Smooth muscle cell (in vitro differentiated cells): ENCODE measurements at regions not wholly inside any gene's neighbourhood (a gene's known extent, or its start where the extent isn't known, plus 50 kb on each side); places are given as distances from the start of the nearest gene placed in this dataset.
"Not testable (repeated sequence)": the region's sequence is repeated elsewhere in the genome, so short reads cannot be mapped to it uniquely, and the experiment has no call there.

Experiments used
- DNase-seq: peaks from one replicate; lab custom pipeline; 2025; ENCODE audit not compliant: unreplicated experiment; lab: John Stamatoyannopoulos, UW
- H2AFZ ChIP-seq: fragments of 200-600 bp; sonication (generic); 2 replicates; pipeline ENCODE4 v1.6.0; 2016; ENCODE audit warnings: antibody characterized with exemption, low read depth, mild to moderate bottlenecking
- H3F3A ChIP-seq: fragments of 200-600 bp; sonication (generic); 2 replicates; pipeline ENCODE4 v1.6.0; 2017; ENCODE audit warnings: antibody characterized with exemption, low read depth
- H3K27ac ChIP-seq: fragments of 200-600 bp; sonication (generic); 2 replicates; pipeline ENCODE4 v1.5.1; 2016; ENCODE audit warnings: low read depth, mild to moderate bottlenecking
- H3K27me3 ChIP-seq: fragments of 200-600 bp; sonication (generic); 2 replicates; pipeline ENCODE4 v1.6.1; 2016; ENCODE audit warnings: low read depth, mild to moderate bottlenecking
- H3K36me3 ChIP-seq: fragments of 200-600 bp; sonication (generic); 2 replicates; pipeline ENCODE4 v1.5.1; 2016; ENCODE audit warnings: low read depth
- H3K4me1 ChIP-seq: fragments of 200-600 bp; sonication (generic); 2 replicates; pipeline ENCODE4 v1.5.1; 2016; ENCODE audit warnings: low read depth
- H3K4me2 ChIP-seq: fragments of 200-600 bp; sonication (generic); 2 replicates; pipeline ENCODE4 v1.6.0; 2016; ENCODE audit warnings: mild to moderate bottlenecking
- H3K4me3 ChIP-seq: fragments of 200-600 bp; sonication (generic); 2 replicates; pipeline ENCODE4 v1.5.1; 2016; ENCODE audit warnings: mild to moderate bottlenecking
- H3K79me2 ChIP-seq: fragments of 200-600 bp; sonication (generic); 2 replicates; pipeline ENCODE4 v1.6.0; 2016; ENCODE audit warnings: low read depth, mild to moderate bottlenecking
- H3K9ac ChIP-seq: fragments of 200-600 bp; sonication (generic); 2 replicates; pipeline ENCODE4 v1.6.0; 2016; ENCODE audit warnings: low read depth
- H3K9me3 ChIP-seq: fragments of 200-600 bp; sonication (generic); replicated peaks from 2 replicates; pipeline ENCODE4 v1.5.1; 2016; ENCODE audit warnings: low read depth
- H4K20me1 ChIP-seq: fragments of 200-600 bp; sonication (generic); 2 replicates; pipeline ENCODE4 v1.6.0; 2016; ENCODE audit warnings: low read depth
- WGBS: methylation state at CpG from one replicate; pipeline ENCODE4 v1.1.7; 2016; ENCODE audit warnings: low lambda C conversion rate; 5-methylcytosine and 5-hydroxymethylcytosine counted together
- TF ChIP-seq, protein P1 (sequence below): fragments of 200-600 bp; sonication (generic); IDR thresholded peaks from 2 replicates; pipeline ENCODE4 v1.5.1; 2017; ENCODE audit warnings: borderline replicate concordance, mild to moderate bottlenecking, antibody characterized with exemption; ENCODE audit not compliant: insufficient read depth, poor library complexity, severe bottlenecking

DNA sequence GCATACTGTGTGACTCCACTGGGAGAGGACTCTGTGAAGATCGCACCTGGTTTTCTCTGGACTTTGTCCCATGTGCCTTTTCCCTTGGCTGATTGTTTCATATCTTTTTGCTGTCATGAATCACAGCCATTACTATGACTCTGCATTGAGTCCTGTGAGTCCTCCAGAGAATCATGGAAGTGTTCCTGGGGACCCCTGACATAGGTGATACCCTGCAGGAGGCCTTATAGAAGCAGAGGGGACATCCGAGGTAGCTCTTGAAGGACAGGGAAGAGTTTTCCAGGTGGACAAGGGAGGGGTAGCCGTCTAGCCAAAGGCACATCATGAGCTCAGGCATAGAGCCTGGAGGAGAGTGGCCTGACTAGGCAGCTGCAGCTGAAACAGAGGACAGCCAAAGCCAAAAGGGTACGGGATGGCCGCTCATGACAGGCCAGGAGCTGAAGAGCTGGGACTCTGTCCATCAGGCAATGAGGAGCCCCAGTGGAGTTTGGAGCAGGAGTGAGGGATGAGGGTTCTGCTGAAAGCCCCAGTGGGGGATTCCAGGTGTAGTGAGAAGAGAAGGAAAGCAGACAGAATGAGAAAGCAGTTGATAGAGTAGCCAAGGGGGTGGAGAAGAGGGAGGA, 86.6 kb upstream of the TOX2 start:
- H3F3A ChIP-seq = no peaks in the 10 kb centered on the region
- H3K9me3 ChIP-seq = no peaks in the 10 kb centered on the region
- WGBS = 83% methylated on average over 5 of the region's 5 CpGs
- H3K79me2 ChIP-seq = no peaks in the 10 kb centered on the region
- no peaks in the 10 kb centered on the region for H4K20me1 ChIP-seq
- no peak overlapping the region for H3K27ac ChIP-seq
- H3K4me2 ChIP-seq = no peak overlapping the region
- no peak for DNase-seq
- H3K9ac ChIP-seq = no peak overlapping the region
- H3K36me3 ChIP-seq = no peaks in the 10 kb centered on the region
- H3K27me3 ChIP-seq = peaks cover 34% of the 10 kb centered on the region
- H2AFZ ChIP-seq = no peak overlapping the region
- H3K4me3 ChIP-seq = no peak overlapping the region
- TF ChIP-seq, protein P1, sequence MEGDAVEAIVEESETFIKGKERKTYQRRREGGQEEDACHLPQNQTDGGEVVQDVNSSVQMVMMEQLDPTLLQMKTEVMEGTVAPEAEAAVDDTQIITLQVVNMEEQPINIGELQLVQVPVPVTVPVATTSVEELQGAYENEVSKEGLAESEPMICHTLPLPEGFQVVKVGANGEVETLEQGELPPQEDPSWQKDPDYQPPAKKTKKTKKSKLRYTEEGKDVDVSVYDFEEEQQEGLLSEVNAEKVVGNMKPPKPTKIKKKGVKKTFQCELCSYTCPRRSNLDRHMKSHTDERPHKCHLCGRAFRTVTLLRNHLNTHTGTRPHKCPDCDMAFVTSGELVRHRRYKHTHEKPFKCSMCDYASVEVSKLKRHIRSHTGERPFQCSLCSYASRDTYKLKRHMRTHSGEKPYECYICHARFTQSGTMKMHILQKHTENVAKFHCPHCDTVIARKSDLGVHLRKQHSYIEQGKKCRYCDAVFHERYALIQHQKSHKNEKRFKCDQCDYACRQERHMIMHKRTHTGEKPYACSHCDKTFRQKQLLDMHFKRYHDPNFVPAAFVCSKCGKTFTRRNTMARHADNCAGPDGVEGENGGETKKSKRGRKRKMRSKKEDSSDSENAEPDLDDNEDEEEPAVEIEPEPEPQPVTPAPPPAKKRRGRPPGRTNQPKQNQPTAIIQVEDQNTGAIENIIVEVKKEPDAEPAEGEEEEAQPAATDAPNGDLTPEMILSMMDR = no peak
- H3K4me1 ChIP-seq = no peaks in the 10 kb centered on the region

DNA sequence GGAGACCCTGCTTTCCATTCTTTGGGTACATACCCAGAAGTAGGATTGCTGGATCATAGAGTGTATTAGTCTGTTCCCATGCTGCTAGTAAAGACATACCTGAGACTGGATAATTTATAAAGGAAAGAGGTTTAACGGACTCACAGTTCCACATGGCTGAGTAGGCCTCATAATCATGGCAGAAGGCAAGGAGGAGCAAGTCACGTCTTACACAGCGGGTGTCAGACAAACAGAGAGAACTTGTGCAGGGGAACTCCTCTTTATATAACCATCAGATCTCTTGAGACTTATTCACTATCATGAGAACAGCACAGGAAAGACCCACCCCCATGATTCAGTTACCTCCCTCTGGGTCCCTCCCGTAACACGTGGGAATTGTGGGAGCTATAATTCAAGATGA, 87.7 kb upstream of the TOX2 start:
- not testable (repeated sequence) for H2AFZ ChIP-seq, H4K20me1 ChIP-seq, H3K9me3 ChIP-seq, H3K4me1 ChIP-seq, H3K27ac ChIP-seq, DNase-seq, H3K36me3 ChIP-seq, H3K4me2 ChIP-seq, H3K79me2 ChIP-seq, H3K9ac ChIP-seq, H3F3A ChIP-seq, H3K4me3 ChIP-seq
- peaks cover 33% of the 10 kb centered on the region for H3K27me3 ChIP-seq
- 67% methylated on average over 5 of the region's 5 CpGs for WGBS

DNA sequence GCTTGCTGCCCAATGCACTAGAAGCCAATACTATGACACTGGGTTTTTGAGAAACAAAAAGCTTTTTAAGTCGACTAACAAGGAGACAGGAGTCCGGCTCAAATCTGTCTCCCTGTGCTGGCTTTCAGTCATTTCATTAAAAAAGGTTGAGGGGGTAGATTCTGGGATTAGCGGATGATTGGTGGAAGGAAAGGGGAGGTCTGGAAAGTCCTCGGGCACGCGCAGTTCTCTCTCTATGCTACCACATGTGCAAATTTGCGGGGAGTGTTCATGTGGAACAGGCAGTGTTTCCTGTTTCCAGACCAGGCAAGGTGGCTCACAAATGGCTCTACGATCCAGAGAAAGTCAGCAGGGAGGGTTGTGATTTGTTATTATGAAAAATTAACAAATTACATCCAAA, 89.1 kb upstream of the TOX2 start:
- Histone ChIP-seq H3K27ac (no peak overlapping the region), H3K4me3 (no peak overlapping the region), H3K4me2 (no peak overlapping the region), H4K20me1 (no peaks in the 10 kb centered on the region), H3K79me2 (no peaks in the 10 kb centered on the region), H3F3A (no peaks in the 10 kb centered on the region), H3K4me1 (no peaks in the 10 kb centered on the region), H2AFZ (no peak overlapping the region), H3K9ac (no peak overlapping the region), H3K9me3 (no peaks in the 10 kb centered on the region), H3K36me3 (no peaks in the 10 kb centered on the region), H3K27me3 (peaks cover 32% of the 10 kb centered on the region)
- 81% methylated on average over 8 of the region's 8 CpGs for WGBS
- DNase-seq = no peak
- TF ChIP-seq, protein P1 = no peak

DNA sequence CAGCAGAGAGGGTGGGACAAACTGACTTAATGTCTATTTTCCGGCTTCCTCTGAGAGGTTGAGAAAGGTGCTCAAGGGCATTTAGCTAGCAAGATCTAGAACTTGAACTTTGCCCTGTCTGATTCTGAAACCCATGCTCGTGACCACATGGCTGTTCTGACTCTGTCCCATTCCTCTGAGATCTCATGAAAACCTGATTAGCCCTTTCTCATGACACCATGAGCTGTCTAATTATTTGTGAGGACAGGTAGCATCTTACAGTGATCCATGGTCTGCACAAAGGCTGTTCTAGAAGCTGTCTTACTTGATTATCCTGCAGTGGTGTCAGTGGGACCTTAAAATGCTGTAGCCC, 89.6 kb upstream of the TOX2 start:
- no peak for DNase-seq
- 87% methylated on average over 2 of the region's 2 CpGs for WGBS

More for the DNA sequence above, 89.6 kb upstream of the TOX2 start:
- Histone ChIP-seq H3F3A (no peaks in the 10 kb centered on the region), H3K4me2 (no peak overlapping the region), H3K27me3 (peaks cover 32% of the 10 kb centered on the region), H2AFZ (no peak overlapping the region), H3K4me1 (no peaks in the 10 kb centered on the region), H3K9ac (no peak overlapping the region), H3K9me3 (no peaks in the 10 kb centered on the region), H3K79me2 (no peaks in the 10 kb centered on the region), H3K36me3 (no peaks in the 10 kb centered on the region), H4K20me1 (no peaks in the 10 kb centered on the region), H3K4me3 (no peak overlapping the region), H3K27ac (no peak overlapping the region)
- TF ChIP-seq, protein P1 = no peak
